ENCODE measurements at regions not wholly inside any gene's neighbourhood (a gene's known extent, or its start where the extent isn't known, plus 50 kb on each side); places are given as distances from the start of the nearest gene placed in this dataset.

DNA sequence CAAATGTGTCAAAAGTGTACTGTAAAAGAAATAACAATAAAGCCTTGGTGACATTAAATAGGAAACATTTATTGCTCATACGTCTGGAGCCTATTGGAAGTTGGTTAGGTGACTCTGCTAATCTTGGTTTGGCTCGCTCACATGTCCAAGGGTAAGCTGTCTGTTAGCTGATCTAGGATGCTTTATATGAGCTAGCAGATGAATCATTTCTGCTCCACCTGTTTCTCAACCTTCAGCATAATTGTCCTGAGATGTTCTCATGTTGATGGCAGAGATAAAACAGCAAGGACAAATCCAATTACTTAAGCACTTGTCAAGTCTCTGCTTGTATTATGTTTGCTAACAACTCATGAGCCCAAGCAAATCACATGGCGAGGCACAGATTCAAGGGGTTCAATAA lies 56.0 kb upstream of the CD53 start:
- Histone ChIP-seq H3K4me1 (ENCODE audit: control insufficient read depth, insufficient read depth, low read length) (no peaks in the 10 kb centered on the region), H3K4me3 (ENCODE audit: low read length) (no peak overlapping the region), H3K27ac (ENCODE audit: low read length) (no peak overlapping the region), H3K27me3 (ENCODE audit: control insufficient read depth, insufficient read depth) (no peaks in the 10 kb centered on the region), H3K9me3 (ENCODE audit: control insufficient read depth, low read length) (no peaks in the 10 kb centered on the region)
- ATAC-seq, result no peak
- intact Hi-C loops (cut with DNase I), result no loop called here
- no peak for DNase-seq
- WGBS, result 70% methylated on average over 3 of the region's 3 CpGs

DNA sequence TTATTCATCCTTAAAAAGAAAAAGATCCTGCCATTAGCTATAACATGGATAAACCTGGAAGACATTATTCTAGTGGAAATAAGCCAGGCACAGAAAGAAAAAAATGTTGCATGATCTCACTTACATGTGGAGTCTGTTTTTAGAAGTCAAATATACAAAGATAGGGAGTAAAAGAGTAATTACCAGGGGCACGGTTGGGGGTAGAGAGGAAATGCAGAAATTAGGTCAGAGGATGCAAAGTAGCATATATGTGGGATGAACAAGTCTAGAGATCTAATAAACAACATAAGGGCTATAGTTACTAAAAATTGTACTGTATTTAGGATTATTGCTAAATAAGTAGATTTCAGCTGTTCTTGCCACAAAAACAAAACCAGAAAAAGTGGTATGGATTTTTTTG lies 61.4 kb upstream of the CD53 start:
- WGBS, result 29% methylated on average over 1 of the region's 1 CpG
- ATAC-seq, result no peak
- no peaks in the 10 kb centered on the region for H3K4me1 ChIP-seq (ENCODE audit: control insufficient read depth, insufficient read depth, low read length)
- no peak for DNase-seq
- H3K27me3 ChIP-seq (ENCODE audit: control insufficient read depth, insufficient read depth), result no peaks in the 10 kb centered on the region
- intact Hi-C loops (cut with DNase I), result no loop called here
- no peak overlapping the region for H3K4me3 ChIP-seq (ENCODE audit: low read length)
- no peaks in the 10 kb centered on the region for H3K9me3 ChIP-seq (ENCODE audit: control insufficient read depth, low read length)
- no peak overlapping the region for H3K27ac ChIP-seq (ENCODE audit: low read length)

DNA sequence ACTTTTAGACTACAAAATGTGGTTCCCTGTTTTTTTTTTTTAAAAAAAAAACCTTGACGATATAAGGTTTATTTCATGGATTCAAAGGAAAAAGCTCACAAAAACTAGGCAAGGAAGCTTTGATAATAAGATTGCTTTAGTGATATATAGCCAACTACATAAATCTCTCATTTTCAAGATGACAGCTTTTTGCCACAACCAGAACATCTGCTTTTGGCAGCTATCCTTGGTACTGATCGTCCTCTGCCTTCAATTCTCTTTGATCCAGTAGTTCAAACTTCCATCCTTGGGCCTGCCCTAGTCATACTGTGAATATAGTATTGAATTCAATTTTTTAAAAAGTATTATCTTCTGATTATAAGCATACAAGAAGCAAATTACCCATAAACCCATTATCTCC lies 72.9 kb upstream of the CD53 start:
- intact Hi-C loops (cut with DNase I), result no loop called here
- WGBS, result 61% methylated on average over 2 of the region's 2 CpGs
- no peak for ATAC-seq

DNA sequence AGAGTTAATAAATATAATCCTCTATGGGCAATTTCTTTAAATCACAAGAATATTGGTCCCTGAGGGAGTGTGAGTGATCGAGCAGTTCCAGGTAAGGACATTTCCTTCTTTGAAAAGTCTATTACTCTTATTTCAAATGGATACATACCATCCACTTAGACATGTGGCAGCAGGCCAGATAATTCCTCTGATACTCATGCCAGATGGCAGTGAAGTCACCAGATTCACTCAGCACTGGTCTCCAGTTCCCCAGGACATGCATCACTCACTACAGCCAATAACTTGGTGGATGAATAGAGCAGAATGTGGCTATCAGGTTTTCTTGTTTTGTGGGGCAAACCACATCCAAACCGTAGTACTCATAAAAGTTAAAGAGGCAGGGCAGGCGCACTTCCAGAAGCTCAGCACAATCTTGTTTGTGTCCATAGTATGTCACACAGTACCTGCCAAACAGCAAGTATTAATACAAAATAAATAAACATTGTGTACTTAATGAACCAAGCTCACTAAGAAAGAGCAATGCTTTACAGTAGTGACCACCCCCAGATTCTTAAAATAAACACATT lies 74.2 kb upstream of the CD53 start:
- Histone ChIP-seq H3K4me1 (ENCODE audit: control insufficient read depth, insufficient read depth, low read length) (no peaks in the 10 kb centered on the region), H3K27ac (ENCODE audit: low read length) (no peak overlapping the region), H3K4me3 (ENCODE audit: low read length) (no peak overlapping the region), H3K27me3 (ENCODE audit: control insufficient read depth, insufficient read depth) (no peaks in the 10 kb centered on the region), H3K9me3 (ENCODE audit: control insufficient read depth, low read length) (no peaks in the 10 kb centered on the region)
- ATAC-seq (no peak), DNase-seq (no peak)
- intact Hi-C loops (cut with DNase I), result no loop called here
- WGBS, result 56% methylated on average over 3 of the region's 3 CpGs

More for the DNA sequence above, 72.9 kb upstream of the CD53 start:
- Histone ChIP-seq H3K4me1 (ENCODE audit: control insufficient read depth, insufficient read depth, low read length) (no peaks in the 10 kb centered on the region), H3K4me3 (ENCODE audit: low read length) (no peak overlapping the region), H3K27me3 (ENCODE audit: control insufficient read depth, insufficient read depth) (no peaks in the 10 kb centered on the region), H3K27ac (ENCODE audit: low read length) (no peak overlapping the region), H3K9me3 (ENCODE audit: control insufficient read depth, low read length) (no peaks in the 10 kb centered on the region)
- DNase-seq, result no peak

DNA sequence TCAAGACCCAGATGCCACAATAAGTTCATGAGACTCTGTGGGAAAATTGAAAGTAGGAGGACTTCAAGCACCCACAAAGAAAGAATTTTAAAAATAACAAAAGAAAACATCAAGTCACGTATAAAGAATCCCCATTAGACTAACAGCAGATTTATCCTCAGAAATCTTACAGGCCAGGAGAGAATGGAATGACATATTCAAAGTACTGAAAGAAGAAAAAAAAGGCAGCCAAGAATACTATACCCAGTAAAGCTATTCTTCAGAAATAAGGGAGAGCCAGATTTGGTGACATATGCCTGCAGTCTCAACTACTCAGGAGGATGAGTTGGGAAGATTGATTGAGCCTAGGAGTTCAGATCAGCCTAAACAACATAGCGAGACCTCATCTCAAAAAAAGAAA lies 84.3 kb upstream of the CD53 start:
- no peaks in the 10 kb centered on the region for H3K4me1 ChIP-seq (ENCODE audit: control insufficient read depth, insufficient read depth, low read length)
- no peaks in the 10 kb centered on the region for H3K27me3 ChIP-seq (ENCODE audit: control insufficient read depth, insufficient read depth)
- WGBS, result 82% methylated on average over 2 of the region's 2 CpGs
- ATAC-seq, result no peak
- H3K4me3 ChIP-seq (ENCODE audit: low read length), result no peak overlapping the region
- H3K9me3 ChIP-seq (ENCODE audit: control insufficient read depth, low read length), result no peaks in the 10 kb centered on the region
- intact Hi-C loops (cut with DNase I), result loop anchor here in 3 of 4 donors (10.0 kb wide), 2 partner anchors 234 to 264 kb away; no protein-coding TSS in a partner anchor
- DNase-seq, result no peak
- no peak overlapping the region for H3K27ac ChIP-seq (ENCODE audit: low read length)

DNA sequence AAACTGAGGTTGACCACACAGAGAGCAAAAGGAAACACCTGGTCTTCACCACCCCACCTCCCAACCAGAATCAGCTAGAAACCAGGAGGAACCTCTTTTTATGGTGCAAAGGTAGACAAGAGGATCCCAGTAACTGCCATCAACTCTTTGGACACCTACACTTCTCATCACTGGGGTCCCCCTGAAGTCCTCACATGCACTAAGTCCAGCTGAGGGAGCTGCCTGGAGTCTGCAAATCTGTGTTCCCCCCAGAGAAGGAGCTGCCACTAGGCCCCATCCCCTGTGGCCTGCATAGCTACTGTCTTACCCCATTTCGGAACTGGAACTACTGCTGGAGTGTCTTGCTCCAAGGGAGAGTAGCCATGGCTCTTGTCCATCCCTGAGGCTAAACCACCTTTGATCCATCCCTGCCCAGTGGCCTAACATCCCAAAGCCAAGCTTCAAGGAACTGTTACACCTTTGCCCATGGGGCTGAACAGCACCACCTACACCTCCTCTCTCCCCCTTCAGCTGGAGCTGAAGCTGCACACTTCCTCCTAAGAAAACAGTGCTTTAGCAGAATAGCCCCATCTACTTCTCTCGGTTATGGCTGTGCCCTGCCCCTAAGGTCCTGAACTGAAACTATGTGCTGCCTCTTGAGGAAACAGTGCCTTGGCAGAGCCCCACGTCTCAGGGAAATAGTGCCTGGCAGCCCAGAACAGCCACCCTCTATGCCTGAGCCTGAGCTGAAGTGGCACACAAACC lies 85.4 kb upstream of the CD53 start:
- no peak for ATAC-seq
- WGBS, result 23% methylated on average over 3 of the region's 3 CpGs
- intact Hi-C loops (cut with DNase I), result loop anchor here in 3 of 4 donors (10.0 kb wide), 2 partner anchors 233 to 263 kb away; no protein-coding TSS in a partner anchor
- no peak overlapping the region for H3K27ac ChIP-seq (ENCODE audit: low read length)
- DNase-seq, result no peak
- no peaks in the 10 kb centered on the region for H3K27me3 ChIP-seq (ENCODE audit: control insufficient read depth, insufficient read depth)
- H3K4me3 ChIP-seq (ENCODE audit: low read length), result no peak overlapping the region
- H3K9me3 ChIP-seq (ENCODE audit: control insufficient read depth, low read length), result no peaks in the 10 kb centered on the region
- H3K4me1 ChIP-seq (ENCODE audit: control insufficient read depth, insufficient read depth, low read length), result no peaks in the 10 kb centered on the region

DNA sequence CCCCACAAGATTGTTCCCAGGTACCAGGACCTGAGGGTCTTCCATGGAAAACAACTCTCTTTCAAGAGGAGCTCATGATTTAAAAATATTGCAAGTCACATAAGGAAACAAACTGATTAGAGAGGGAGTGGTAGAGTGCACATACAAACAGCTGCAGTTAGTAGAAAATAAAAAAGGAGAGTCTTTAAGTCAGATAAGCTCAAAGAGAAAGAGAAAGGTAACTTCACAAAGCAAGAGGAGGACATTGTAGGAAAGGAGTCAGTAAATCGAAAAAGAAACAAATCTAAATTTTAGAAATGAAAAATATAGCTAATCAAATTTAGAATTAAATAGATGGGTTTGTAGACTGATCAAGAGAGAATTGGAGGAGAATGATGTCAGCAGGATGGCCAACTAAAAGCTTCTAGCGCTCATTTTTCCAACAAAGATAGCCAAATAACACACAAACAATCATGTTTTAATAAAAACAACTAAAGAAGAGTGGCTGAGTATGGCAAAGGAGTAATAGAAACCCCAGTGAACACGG lies 86.1 kb upstream of the CD53 start:
- Histone ChIP-seq H3K4me3 (ENCODE audit: low read length) (no peak overlapping the region), H3K27me3 (ENCODE audit: control insufficient read depth, insufficient read depth) (no peaks in the 10 kb centered on the region), H3K4me1 (ENCODE audit: control insufficient read depth, insufficient read depth, low read length) (no peaks in the 10 kb centered on the region), H3K9me3 (ENCODE audit: control insufficient read depth, low read length) (no peaks in the 10 kb centered on the region), H3K27ac (ENCODE audit: low read length) (no peak overlapping the region)
- DNase-seq, result no peak
- WGBS, result 56% methylated on average over 3 of the region's 3 CpGs
- intact Hi-C loops (cut with DNase I), result loop anchor here in 3 of 4 donors (10.0 kb wide), 2 partner anchors 232 to 262 kb away; no protein-coding TSS in a partner anchor
- ATAC-seq, result no peak

DNA sequence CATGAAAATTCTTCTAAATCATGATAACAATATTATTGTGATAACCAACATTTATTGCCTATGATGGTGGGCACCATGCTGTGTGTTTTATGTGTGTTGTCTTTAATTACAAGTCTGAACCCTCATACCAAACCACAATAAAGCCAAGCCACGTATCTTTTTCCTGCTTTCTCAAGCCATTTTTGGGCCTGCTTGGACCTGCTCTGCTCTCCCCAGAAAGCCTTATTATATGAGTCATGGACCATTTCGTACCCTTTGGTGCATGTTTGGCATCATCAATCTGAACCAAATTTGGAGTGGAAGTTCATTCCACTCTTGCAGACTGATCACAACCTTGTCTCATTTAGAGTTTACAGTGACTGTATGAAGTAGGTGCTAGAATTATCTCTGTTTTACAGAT lies 87.3 kb upstream of the CD53 start:
- H3K4me3 ChIP-seq (ENCODE audit: low read length), result no peak overlapping the region
- no peak for DNase-seq

DNA sequence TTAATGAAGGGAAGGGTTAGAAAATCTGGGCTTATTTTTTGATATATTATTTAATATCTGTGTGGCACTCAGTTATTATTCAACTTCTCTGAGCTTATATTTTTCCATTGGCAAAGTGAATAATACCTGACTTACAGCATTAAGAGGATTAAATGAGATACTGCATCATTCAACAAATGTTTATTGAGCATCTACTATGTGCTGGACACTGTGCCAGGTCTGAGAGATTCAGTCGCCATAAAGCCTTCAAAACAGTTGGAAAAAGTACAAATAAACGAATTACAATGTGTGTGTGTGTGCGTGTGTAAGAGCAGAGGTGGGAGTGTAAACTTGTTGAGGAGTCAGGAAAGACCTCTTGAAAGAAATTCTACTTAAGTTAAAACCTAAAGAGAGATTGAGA lies 87.9 kb upstream of the CD53 start:
- WGBS, result 53% methylated on average over 3 of the region's 3 CpGs
- DNase-seq (no peak), ATAC-seq (no peak)
- Histone ChIP-seq H3K4me1 (ENCODE audit: control insufficient read depth, insufficient read depth, low read length) (no peaks in the 10 kb centered on the region), H3K9me3 (ENCODE audit: control insufficient read depth, low read length) (no peaks in the 10 kb centered on the region), H3K27ac (ENCODE audit: low read length) (no peak overlapping the region), H3K27me3 (ENCODE audit: control insufficient read depth, insufficient read depth) (no peaks in the 10 kb centered on the region), H3K4me3 (ENCODE audit: low read length) (no peak overlapping the region)
- intact Hi-C loops (cut with DNase I), result loop anchor here in 3 of 4 donors (10.0 kb wide), 2 partner anchors 230 to 260 kb away; no protein-coding TSS in a partner anchor

More for the DNA sequence above, 87.3 kb upstream of the CD53 start:
- no peaks in the 10 kb centered on the region for H3K9me3 ChIP-seq (ENCODE audit: control insufficient read depth, low read length)
- 50% methylated on average over 2 of the region's 2 CpGs for WGBS
- no peak for ATAC-seq
- H3K27me3 ChIP-seq (ENCODE audit: control insufficient read depth, insufficient read depth), result no peaks in the 10 kb centered on the region
- intact Hi-C loops (cut with DNase I), result loop anchor here in 3 of 4 donors (10.0 kb wide), 2 partner anchors 231 to 261 kb away; no protein-coding TSS in a partner anchor
- H3K27ac ChIP-seq (ENCODE audit: low read length), result no peak overlapping the region
- H3K4me1 ChIP-seq (ENCODE audit: control insufficient read depth, insufficient read depth, low read length), result no peaks in the 10 kb centered on the region

DNA sequence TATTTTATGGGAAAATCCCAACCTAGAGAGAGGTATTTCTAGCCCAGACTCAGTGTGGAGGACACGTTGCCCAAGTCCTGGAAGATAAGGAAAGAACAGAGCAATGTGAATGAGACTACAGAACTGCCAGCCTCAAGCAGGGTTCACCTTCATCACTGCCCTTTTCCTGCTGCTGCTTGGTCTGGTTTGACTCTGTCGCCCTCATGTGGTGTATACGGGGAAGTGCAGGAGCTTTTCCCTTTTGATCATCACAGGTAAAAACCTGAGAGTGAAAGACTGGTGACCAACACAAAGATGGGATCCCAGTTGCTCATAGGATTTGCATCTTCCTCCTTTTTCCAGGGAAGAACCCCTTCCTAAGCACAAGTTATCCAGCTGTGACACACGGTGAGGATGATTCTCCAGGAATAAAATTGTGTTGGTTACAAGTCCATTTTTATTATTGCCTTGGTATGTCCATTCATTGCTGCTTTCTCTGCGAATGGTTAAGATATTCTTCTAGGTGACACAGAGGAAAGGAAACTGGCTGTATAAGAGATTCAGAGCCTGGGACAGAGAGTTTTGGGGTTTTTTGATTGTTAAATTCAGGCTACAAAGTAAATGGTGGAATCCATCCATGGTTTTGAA lies 89.5 kb upstream of the CD53 start:
- DNase-seq, result no peak
- intact Hi-C loops (cut with DNase I), result loop anchor here (2.0 to 10.0 kb wide), 5 partner anchors 151 to 259 kb away; no protein-coding TSS in a partner anchor
- no peaks in the 10 kb centered on the region for H3K27me3 ChIP-seq (ENCODE audit: control insufficient read depth, insufficient read depth)
- WGBS, result 3% methylated on average over 5 of the region's 5 CpGs
- H3K4me1 ChIP-seq (ENCODE audit: control insufficient read depth, insufficient read depth, low read length), result no peaks in the 10 kb centered on the region
- ATAC-seq, result peak; percentile 47 to 70
- no peaks in the 10 kb centered on the region for H3K9me3 ChIP-seq (ENCODE audit: control insufficient read depth, low read length)
- H3K4me3 ChIP-seq (ENCODE audit: low read length), result no peak overlapping the region
- H3K27ac ChIP-seq (ENCODE audit: low read length), result no peak overlapping the region

DNA sequence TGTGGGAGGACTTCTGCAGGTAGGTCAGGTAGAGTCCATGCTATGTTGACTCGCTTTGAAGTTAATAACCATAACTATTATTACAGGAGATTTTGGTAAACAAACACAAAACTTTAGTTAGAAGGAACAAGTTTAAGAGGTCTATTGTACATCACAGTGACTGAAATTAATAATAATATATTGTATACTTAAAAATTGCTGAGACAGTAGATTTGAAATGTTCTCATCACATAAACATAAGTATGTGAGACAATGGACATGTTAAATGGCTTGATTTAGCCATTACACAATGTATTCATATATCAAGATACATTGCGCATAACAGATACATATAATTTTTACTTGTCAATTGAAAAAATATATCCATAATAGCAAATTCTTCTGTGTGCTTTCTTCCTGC lies 91.4 kb upstream of the CD53 start:
- no peaks in the 10 kb centered on the region for H3K9me3 ChIP-seq (ENCODE audit: control insufficient read depth, low read length)
- H3K4me3 ChIP-seq (ENCODE audit: low read length), result no peak overlapping the region
- no peak overlapping the region for H3K27ac ChIP-seq (ENCODE audit: low read length)
- intact Hi-C loops (cut with DNase I), result loop anchor here (5.0 to 10.0 kb wide), 4 partner anchors 149 to 257 kb away; no protein-coding TSS in a partner anchor
- H3K27me3 ChIP-seq (ENCODE audit: control insufficient read depth, insufficient read depth), result no peaks in the 10 kb centered on the region
- H3K4me1 ChIP-seq (ENCODE audit: control insufficient read depth, insufficient read depth, low read length), result no peaks in the 10 kb centered on the region
- DNase-seq (no peak), ATAC-seq (no peak)
- WGBS, result 84% methylated on average over 2 of the region's 2 CpGs
